Hepatocyte (in vitro differentiated cells): ENCODE measurements at regions not wholly inside any gene's neighbourhood (a gene's known extent, or its start where the extent isn't known, plus 50 kb on each side); places are given as distances from the start of the nearest gene placed in this dataset.

ENCODE experiments used
- DNase-seq: peaks from one replicate; pipeline ENCODE4 v3.0.0-alpha.2; 2016; ENCODE audit warnings: low spot score
- H2AFZ ChIP-seq: fragments of 200-600 bp; sonication (generic); 2 replicates; pipeline ENCODE4 v1.6.0; 2016; ENCODE audit warnings: antibody characterized with exemption, mild to moderate bottlenecking
- H3K27ac ChIP-seq: fragments of 200-600 bp; sonication (generic); 2 replicates; pipeline ENCODE4 v1.5.1; 2016; ENCODE audit warnings: mild to moderate bottlenecking
- H3K27me3 ChIP-seq: fragments of 200-600 bp; sonication (generic); 2 replicates; pipeline ENCODE4 v1.6.1; 2016
- H3K36me3 ChIP-seq: fragments of 200-600 bp; sonication (generic); replicated peaks from 2 replicates; pipeline ENCODE4 v1.5.1; 2016; ENCODE audit warnings: low read depth; ENCODE audit not compliant: insufficient read depth
- H3K4me1 ChIP-seq: fragments of 200-600 bp; sonication (generic); 2 replicates; pipeline ENCODE4 v1.5.1; 2016; ENCODE audit warnings: mild to moderate bottlenecking, moderate library complexity; ENCODE audit not compliant: insufficient read depth
- H3K4me2 ChIP-seq: fragments of 200-600 bp; sonication (generic); 2 replicates; pipeline ENCODE4 v1.6.0; 2016
- H3K4me3 ChIP-seq: fragments of 200-600 bp; sonication (generic); 2 replicates; pipeline ENCODE4 v1.5.1; 2016; ENCODE audit warnings: mild to moderate bottlenecking
- H3K79me2 ChIP-seq: fragments of 200-600 bp; sonication (generic); 2 replicates; pipeline ENCODE4 v1.6.0; 2017; ENCODE audit warnings: mild to moderate bottlenecking
- H3K9me2 ChIP-seq: fragments of 200-600 bp; sonication (generic); replicated peaks from 2 replicates; pipeline ENCODE4 v1.6.0; 2017; ENCODE audit warnings: mild to moderate bottlenecking; ENCODE audit not compliant: insufficient read depth
- H3K9me3 ChIP-seq: fragments of 200-600 bp; sonication (generic); 2 replicates; pipeline ENCODE4 v1.5.1; 2016; ENCODE audit warnings: low read depth, mild to moderate bottlenecking
- H4K20me1 ChIP-seq: fragments of 200-600 bp; sonication (generic); 2 replicates; pipeline ENCODE4 v1.6.0; 2016; ENCODE audit warnings: mild to moderate bottlenecking; ENCODE audit not compliant: insufficient read depth, poor library complexity, severe bottlenecking
- EZH2 ChIP-seq: fragments of 200-600 bp; sonication (generic); IDR thresholded peaks from 2 replicates; pipeline ENCODE4 v1.6.1; 2016; ENCODE audit warnings: antibody characterized with exemption, mild to moderate bottlenecking, borderline replicate concordance
- EZH2phosphoT487 ChIP-seq: fragments of 200-600 bp; sonication (generic); IDR thresholded peaks from one replicate; pipeline ENCODE4 v1.6.1; 2018; ENCODE audit warnings: antibody characterized with exemption, mild to moderate bottlenecking, low read depth, moderate library complexity; ENCODE audit not compliant: unreplicated experiment, severe bottlenecking
- WGBS: methylation state at CpG from one replicate; pipeline ENCODE4 v1.1.6; 2016; ENCODE audit warnings: low lambda C conversion rate; ENCODE audit errors: missing lambda C conversion rate; 5-methylcytosine and 5-hydroxymethylcytosine counted together
- TF ChIP-seq, protein P1 (sequence below): fragments of 200-600 bp; sonication (generic); IDR thresholded peaks from 2 replicates; pipeline ENCODE4 v1.5.1; 2016; ENCODE audit warnings: antibody characterized with exemption, mild to moderate bottlenecking; ENCODE audit not compliant: poor library complexity

DNA sequence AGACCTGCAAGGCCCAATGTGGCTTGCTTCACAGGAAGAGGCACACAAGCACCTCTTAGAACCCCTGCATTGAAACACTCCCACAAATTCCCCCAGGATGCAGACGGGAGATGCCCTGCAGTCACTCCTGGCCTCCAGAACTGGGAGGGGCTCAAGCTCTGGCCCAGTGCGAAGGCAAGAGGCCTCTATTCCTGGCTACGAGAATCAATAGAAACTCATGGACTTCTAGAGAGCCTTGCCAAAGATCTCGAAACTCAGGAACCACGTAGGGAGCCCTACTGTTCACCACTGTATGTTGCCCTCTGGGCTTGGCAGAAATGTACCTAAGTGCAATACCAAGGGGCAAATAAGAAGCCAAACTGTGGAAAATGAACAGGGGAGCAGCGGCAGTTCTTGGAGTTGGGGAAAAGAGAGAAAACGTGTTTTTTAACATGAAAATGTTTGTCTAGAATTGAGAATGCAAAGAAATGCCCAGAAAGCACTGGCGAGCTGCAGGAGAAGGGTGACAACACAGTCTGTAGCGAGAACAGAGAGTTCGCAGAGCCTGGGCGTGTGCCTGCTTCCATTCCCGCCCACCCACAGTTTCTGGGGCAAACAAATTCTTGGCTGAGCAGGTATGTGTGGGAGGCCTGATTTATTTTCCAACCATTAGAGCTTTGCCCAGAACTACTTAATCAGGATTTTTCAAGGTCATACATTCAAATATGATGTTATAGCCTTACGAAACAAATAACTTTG lies 260.5 kb upstream of the KLF14 start:
- no peak overlapping the region for H2AFZ ChIP-seq
- no peak for TF ChIP-seq EZH2
- TF ChIP-seq, protein P1, sequence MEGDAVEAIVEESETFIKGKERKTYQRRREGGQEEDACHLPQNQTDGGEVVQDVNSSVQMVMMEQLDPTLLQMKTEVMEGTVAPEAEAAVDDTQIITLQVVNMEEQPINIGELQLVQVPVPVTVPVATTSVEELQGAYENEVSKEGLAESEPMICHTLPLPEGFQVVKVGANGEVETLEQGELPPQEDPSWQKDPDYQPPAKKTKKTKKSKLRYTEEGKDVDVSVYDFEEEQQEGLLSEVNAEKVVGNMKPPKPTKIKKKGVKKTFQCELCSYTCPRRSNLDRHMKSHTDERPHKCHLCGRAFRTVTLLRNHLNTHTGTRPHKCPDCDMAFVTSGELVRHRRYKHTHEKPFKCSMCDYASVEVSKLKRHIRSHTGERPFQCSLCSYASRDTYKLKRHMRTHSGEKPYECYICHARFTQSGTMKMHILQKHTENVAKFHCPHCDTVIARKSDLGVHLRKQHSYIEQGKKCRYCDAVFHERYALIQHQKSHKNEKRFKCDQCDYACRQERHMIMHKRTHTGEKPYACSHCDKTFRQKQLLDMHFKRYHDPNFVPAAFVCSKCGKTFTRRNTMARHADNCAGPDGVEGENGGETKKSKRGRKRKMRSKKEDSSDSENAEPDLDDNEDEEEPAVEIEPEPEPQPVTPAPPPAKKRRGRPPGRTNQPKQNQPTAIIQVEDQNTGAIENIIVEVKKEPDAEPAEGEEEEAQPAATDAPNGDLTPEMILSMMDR, result no peak
- TF ChIP-seq EZH2phosphoT487, result no peak
- no peaks in the 10 kb centered on the region for H4K20me1 ChIP-seq
- H3K27ac ChIP-seq, result peak overlapping the region; percentile 61
- no peaks in the 10 kb centered on the region for H3K27me3 ChIP-seq
- no peaks in the 10 kb centered on the region for H3K9me2 ChIP-seq
- H3K4me2 ChIP-seq, result peak overlapping the region; percentile 33
- no peaks in the 10 kb centered on the region for H3K9me3 ChIP-seq
- 78% methylated on average over 13 of the region's 13 CpGs for WGBS
- H3K4me3 ChIP-seq, result no peak overlapping the region
- H3K36me3 ChIP-seq, result no peaks in the 10 kb centered on the region
- peak; percentile 16 for DNase-seq
- peaks cover 31% of the 10 kb centered on the region for H3K4me1 ChIP-seq
- H3K79me2 ChIP-seq, result no peaks in the 10 kb centered on the region

DNA sequence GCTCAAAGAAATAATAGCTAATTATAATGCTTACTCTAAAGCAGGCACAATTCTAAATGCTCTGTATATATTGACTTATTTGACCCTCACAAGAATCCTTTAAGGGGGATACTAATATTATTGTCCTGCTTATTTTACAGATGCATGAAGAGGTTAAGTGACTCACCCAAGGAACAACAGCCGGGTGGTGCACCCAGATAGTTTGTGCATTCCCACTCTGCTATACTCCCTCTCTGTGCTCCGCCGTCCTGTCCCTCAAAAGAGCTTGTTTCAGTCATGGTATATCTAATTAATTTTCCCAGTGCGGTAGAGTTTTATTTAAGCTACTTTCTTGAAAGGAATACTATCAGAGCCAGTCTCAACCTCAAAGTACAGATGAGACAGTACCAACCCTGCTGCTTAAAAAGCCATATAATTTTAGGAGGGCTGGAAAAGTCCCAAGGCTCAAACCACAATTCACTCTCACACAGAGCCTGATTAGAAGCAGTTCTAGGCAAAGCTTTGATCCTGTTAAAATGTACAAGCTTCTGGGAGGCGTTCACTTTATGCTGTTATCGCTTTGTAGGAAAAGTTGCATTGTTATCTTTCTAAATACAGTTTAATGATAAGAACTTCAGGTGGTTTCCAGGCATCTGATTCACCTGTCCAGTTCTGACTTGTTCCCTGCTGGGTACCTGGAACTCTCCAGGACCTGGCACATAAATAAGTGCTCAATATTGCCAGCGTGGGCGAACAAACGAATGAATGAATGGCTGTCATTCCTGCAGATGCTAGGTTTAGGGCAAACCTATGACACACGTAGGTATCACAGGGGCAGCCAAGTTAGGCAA lies 261.5 kb upstream of the KLF14 start:
- no peaks in the 10 kb centered on the region for H3K9me2 ChIP-seq
- WGBS, result 48% methylated on average over 10 of the region's 10 CpGs
- H3K9me3 ChIP-seq, result no peaks in the 10 kb centered on the region
- no peaks in the 10 kb centered on the region for H4K20me1 ChIP-seq
- TF ChIP-seq, protein P1, result no peak
- TF ChIP-seq EZH2phosphoT487 (no peak), EZH2 (no peak)
- DNase-seq, result peak; percentile 22
- H2AFZ ChIP-seq, result no peak overlapping the region
- no peak overlapping the region for H3K4me3 ChIP-seq
- peak overlapping the region; percentile 81 for H3K27ac ChIP-seq
- H3K4me1 ChIP-seq, result peaks cover 31% of the 10 kb centered on the region
- peak overlapping the region; percentile 62 for H3K4me2 ChIP-seq
- H3K36me3 ChIP-seq, result no peaks in the 10 kb centered on the region
- H3K79me2 ChIP-seq, result no peaks in the 10 kb centered on the region
- H3K27me3 ChIP-seq, result no peaks in the 10 kb centered on the region

DNA sequence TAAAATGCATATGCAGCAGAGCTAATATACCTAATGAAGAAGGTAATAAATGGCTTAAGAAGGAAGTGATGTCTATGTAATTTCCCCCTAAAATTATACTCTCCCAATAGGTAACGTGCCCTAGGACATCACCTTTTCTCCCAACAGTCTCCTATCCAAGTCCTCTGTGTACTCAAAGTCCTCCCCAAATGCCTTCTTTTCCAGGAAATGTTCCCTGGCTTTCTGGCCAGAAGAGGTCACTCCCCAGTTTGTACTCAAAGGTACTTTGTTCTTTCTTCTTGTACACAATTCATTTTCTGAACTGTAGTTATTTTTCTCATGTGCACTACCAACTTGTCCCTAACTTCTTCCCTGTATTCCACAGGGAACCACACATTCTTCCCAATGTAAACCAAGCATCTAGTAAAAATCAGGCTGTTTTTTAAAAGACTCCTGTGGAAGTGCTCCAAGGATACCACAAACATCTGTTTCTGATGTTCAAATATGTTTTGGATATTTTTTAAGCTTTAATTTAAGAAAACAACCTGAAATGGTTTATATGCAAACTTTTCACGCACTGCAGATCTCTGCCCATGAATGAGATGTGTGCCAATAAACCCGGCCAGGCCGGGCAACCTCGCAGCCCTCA lies 262.3 kb upstream of the KLF14 start:
- Histone ChIP-seq H3K4me3 (no peak overlapping the region), H3K4me1 (peaks cover 31% of the 10 kb centered on the region), H3K27ac (peak overlapping the region; percentile 81), H3K36me3 (no peaks in the 10 kb centered on the region), H3K4me2 (peak overlapping the region; percentile 62), H3K9me3 (no peaks in the 10 kb centered on the region), H4K20me1 (no peaks in the 10 kb centered on the region), H2AFZ (no peak overlapping the region), H3K9me2 (no peaks in the 10 kb centered on the region), H3K79me2 (no peaks in the 10 kb centered on the region), H3K27me3 (no peaks in the 10 kb centered on the region)
- 31% methylated on average over 5 of the region's 5 CpGs for WGBS
- TF ChIP-seq EZH2phosphoT487, result no peak
- no peak for DNase-seq
